HG03139 (cell line): ENCODE measurements at regions not wholly inside any gene's neighbourhood (a gene's known extent, or its start where the extent isn't known, plus 50 kb on each side); places are given as distances from the start of the nearest gene placed in this dataset.
"Not testable (repeated sequence)": the region's sequence is repeated elsewhere in the genome, so short reads cannot be mapped to it uniquely, and the experiment has no call there.

Experiments used
- ATAC-seq: cut with Tn5 transposase; IDR thresholded peaks from one replicate; pipeline ENCODE4 v1.9.1; 2021; ENCODE audit not compliant: unreplicated experiment

- no peak for ATAC-seq
Observed at GRCh38 chr11:88061111-88061510, 114.1 kb downstream of the RAB38 start.

GRCh38 chr11:88059326-88059725 is 115.9 kb downstream of the RAB38 start:
- no peak for ATAC-seq

DNA sequence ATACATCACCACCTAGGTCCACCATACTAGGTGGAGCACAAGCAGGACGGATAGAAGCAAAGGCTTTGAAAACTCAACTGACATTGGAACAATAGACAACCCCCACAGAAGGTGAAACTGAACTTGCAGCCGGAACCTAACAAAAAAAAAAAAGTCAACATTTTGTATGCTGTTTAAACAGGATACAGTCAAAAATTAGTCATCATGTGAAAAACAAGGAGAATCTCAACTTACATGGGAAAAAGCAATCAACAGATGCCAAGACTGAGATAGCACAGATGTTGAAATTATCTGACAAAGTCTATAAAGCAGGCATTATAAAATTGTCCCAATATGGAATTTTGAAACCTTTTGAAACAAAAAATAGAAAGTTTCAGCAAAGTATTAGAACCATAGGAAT is 123.8 kb downstream of the RAB38 start:
- ATAC-seq = no peak

DNA sequence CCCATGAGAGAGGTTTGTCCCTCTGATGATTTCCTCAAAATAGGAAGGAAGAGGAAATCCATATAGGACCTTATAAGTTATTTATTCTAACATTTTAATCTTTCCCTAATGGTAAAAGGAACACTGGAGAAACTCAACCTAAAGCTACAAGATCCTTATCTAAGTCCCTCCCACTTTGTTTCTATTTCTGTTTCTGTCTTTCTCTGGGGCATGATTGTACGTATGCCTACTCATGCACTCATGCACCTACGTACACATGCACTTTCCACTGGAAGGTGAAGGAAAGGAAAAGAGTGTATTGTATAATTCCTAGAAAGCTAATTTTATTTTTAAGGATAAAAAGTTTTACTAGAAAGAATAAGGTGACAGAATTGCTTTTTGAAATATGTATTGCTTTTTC is 125.0 kb downstream of the RAB38 start:
- ATAC-seq = no peak

- ATAC-seq = not testable (repeated sequence)
Observed at GRCh38 chr11:88045288-88045687, 130.0 kb downstream of the RAB38 start.

GRCh38 chr11:88044658-88045057 is 130.6 kb downstream of the RAB38 start:
- not testable (repeated sequence) for ATAC-seq

DNA sequence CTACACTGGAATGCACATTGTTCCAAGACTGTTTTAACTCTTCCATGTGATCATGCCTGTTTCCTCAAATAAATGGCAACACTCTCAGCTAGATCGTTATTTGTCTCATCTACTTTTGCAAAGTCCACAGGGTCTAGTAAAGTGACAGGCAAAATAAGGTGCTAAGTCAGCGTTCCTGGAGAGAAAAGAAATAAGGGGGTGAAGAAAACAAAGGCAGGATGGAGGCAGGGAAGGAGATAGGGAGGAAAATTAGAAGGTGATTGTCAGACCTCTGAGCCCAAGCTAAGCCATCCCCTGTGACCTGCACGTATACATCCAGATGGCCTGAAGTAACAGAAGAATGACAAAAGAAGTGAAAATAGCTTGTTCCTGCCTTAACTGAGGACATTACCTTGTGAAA is 132.1 kb downstream of the RAB38 start:
- no peak for ATAC-seq

- no peak for ATAC-seq
Observed at GRCh38 chr11:88042647-88043046, 132.6 kb downstream of the RAB38 start.

DNA sequence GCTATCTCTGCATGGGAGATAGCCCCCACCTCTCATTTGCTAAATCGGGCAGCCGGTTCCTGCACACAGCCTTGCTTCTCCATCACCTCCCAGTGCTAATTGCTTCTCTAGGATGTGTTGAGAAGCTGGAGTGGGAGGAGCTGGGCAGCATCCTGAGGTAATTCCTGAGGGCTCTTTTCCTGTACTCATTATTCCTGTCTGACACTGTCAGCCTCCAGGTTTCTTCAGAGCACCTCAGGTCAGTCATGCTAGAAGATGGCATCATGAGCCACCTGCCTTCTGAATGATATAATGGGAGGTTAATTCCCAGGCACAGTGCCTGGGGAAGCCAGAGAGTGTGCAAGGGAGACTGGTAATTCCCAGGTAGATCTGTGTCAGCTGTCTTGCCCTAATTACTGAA is 133.0 kb downstream of the RAB38 start:
- no peak for ATAC-seq

DNA sequence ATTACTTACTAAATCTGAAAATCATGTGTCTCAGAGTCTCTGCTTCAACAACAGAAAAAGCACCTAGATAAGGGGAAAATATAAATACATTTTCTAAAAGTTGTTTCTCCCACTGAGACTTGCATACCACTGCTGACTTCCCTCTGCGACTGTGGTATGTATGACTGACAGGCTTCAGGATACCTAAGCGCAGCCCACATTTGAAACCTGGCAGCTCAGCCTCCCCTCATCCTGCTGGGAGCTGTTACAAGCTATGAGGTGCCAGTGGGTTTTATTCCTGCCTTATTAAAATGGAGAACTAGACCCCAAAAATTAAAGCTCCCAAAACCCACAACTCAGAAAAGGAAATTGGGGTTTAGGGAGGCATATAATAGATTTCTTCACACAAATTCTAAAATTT is 133.6 kb downstream of the RAB38 start:
- ATAC-seq = no peak

- no peak for ATAC-seq
Observed at GRCh38 chr11:88040148-88040496, 135.1 kb downstream of the RAB38 start.

DNA sequence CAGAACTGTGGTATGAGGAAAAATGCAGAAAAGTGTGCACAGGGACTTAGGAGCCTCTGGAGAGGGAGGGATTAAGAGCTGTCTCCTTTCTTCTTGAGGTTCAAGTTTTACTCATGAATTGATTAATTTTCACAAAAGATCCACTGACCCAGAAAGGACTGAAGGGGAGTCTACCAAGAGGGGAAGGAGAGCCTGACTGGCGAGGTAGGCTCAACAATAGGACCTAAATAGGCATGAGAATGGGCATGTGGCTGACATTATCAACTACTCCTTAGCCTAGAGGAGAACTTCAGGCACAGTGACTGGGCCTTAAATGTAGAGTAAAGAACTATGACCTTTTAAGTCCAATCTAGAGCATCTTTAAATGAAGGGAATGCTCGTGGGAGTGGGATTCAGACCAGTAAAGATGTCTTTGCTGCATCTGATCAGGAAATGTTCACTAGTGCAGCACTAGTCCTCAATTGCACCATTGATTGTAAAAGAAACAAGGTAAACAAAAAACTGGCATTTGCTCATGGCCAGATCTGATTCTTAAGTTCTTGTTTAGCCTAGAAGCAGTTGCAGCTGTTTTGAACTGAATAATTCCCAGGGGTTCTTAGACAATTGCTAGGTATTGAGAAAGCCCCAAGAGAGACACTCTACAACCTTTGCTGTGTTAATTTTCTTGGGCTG is 135.6 kb downstream of the RAB38 start:
- no peak for ATAC-seq

DNA sequence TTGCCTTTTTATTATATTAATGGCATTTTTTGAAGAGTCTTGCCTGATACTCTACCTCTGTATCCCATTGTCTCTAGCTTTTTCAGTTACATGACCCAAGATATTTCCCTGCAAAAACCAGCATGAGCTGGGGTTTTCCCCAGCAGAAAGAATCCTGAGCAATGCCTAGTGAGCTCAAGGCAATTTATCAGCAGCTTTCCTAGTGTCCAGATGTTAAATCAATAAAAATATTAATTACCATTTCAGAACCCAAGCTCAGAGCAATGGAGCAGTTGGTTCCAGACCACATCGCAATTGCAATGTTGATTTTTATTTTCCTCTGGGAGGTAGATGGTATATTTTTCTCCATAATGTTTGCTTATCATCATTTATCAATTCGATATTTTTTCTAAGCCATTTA is 137.2 kb downstream of the RAB38 start:
- ATAC-seq = no peak

- no peak for ATAC-seq
Observed at GRCh38 chr11:88036701-88037100, 138.5 kb downstream of the RAB38 start.

- no peak for ATAC-seq
Observed at GRCh38 chr11:88035271-88035670, 140.0 kb downstream of the RAB38 start.

DNA sequence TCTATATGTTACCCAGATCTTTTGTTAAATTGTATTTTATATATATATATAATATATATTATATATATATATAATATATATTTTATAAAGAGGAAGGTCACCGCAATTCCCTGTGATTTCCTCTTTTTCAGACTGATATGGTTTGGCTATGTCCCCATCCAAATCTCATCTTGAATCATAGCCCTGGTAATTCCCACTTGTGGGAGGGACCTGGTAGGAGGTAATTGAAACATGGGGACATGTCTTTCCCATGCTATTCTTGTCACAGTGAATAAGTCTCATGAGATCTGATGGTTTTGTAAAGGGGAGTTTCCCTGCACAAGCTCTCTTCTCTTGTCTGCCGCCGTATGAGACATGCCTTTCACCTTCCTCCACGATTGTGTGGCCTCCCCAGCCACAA is 157.6 kb downstream of the RAB38 start:
- no peak for ATAC-seq

DNA sequence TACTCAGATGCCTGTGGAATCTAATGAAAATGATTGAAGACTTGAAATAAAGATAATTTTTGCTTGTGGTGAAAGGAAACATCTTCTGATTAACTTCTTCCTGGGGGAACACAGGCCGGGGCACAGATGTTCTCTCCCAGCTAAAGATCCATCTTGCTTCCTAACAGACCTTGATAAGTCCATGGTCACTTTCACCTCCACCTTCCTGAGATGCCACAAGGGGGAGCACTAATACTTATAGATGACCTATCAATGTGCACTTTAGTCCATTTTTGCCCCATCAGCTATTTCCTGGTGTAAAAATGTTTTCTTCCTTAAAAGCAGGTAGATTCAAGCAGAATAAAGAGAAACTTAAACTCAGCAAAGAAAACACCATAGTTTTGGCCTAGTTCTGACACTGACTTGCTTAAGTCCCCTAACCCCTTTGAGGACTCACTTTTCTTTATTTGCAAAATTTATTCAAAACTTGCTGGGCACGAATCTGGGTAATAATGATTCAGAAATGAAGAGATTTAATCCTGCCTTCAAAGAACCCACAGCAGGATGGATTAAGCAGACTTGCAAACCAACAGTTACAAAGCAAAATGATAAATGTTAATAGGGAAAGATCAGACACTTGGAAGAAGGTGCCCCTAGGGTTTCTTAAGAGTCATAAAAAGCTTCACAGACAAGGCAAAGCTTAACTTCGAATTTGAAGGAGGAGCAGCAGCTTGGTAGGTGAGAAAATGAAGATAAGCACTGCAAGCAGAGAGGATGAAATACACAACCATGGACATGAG is 158.7 kb downstream of the RAB38 start:
- peak; percentile 91 for ATAC-seq

- no peak for ATAC-seq
Observed at GRCh38 chr11:88015170-88015569, 160.1 kb downstream of the RAB38 start.

GRCh38 chr11:88013508-88014065 is 161.7 kb downstream of the RAB38 start:
- ATAC-seq = no peak

DNA sequence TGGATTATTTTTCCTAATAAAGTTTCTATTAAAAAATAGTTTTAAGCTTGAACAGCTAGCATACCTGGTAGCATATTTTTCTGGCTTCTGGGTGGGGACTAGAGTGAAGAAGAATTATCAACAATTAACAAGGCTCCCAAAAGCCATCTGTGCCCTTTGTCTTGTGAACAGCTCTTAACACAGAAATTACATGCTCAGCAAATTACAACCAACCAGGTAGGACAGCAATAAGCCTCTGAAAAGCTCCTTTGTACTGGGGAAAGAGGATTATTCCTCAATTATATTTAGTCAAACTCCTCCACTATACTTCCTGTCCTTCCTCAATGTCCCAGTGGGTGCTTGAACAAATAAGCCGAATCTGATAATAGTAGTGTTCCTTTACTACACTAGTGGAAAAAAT is 162.8 kb downstream of the RAB38 start:
- ATAC-seq = no peak

GRCh38 chr11:87976009-87976408 is 199.2 kb downstream of the RAB38 start:
- ATAC-seq = no peak

DNA sequence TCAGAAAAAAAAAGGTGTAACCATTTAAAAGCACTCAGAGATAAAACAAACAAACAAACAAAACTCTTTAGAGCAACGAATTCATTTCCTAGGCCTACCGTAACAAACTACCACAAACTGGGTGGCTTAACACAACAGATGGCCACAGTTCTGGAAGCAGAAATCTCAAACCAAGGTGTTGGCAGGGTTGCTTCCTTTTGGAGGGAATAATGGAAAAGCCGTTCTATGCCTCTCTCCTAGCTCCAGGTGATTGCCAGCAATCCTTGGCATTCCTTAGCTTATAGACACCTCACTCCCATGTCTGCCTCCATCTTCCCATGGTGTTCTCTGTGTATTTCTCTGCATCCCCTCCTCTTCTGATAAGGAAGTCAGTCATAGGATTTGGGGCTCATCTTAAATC is 200.4 kb downstream of the RAB38 start:
- no peak for ATAC-seq
